BE2C (cell line): ENCODE measurements at regions not wholly inside any gene's neighbourhood (a gene's known extent, or its start where the extent isn't known, plus 50 kb on each side); places are given as distances from the start of the nearest gene placed in this dataset.
A peak's percentile ranks its signal among the peaks of the same experiment; 100 is the strongest.

Experiments used
- DNase-seq: peaks from one replicate; pipeline ENCODE4 v3.0.0-alpha.2; 2020
- H3K27me3 ChIP-seq: fragments of 250-450 bp; sonication (Bioruptor Pico); 2 replicates; pipeline ENCODE4 v1.5.1; 2020; ENCODE audit warnings: mild to moderate bottlenecking
- H3K36me3 ChIP-seq: fragments of 250-450 bp; sonication (Bioruptor Pico); 2 replicates; pipeline ENCODE4 v1.5.1; 2020; ENCODE audit warnings: mild to moderate bottlenecking
- H3K4me1 ChIP-seq: fragments of 250-450 bp; sonication (Bioruptor Pico); 2 replicates; pipeline ENCODE4 v1.5.1; 2020
- H3K4me3 ChIP-seq: 2 replicates; pipeline ENCODE4 v1.5.1; 2011; ENCODE audit warnings: low read depth, low read length
- H3K9me3 ChIP-seq: fragments of 250-450 bp; sonication (Bioruptor Pico); 2 replicates; pipeline ENCODE4 v1.5.1; 2020
- CTCF ChIP-seq: IDR thresholded peaks from 2 replicates; pipeline ENCODE4 v1.5.1; 2012; ENCODE audit warnings: mild to moderate bottlenecking, low read depth, low read length

- peaks cover 26% of the 10 kb centered on the region for H3K27me3 ChIP-seq
- H3K36me3 ChIP-seq: no peaks in the 10 kb centered on the region
- no peak overlapping the region for H3K4me3 ChIP-seq
- 0 out of 2 replicates have a peak, but pooled peaks have one; percentile 20 for TF ChIP-seq CTCF
- H3K9me3 ChIP-seq: no peaks in the 10 kb centered on the region
- DNase-seq: no peak
- no peaks in the 10 kb centered on the region for H3K4me1 ChIP-seq
Observed at GRCh38 chr12:46131732-46132469, 136.9 kb downstream of the SLC38A1 start.

- H3K27me3 ChIP-seq: peaks cover 43% of the 10 kb centered on the region
- no peak for TF ChIP-seq CTCF
- no peaks in the 10 kb centered on the region for H3K4me1 ChIP-seq
- H3K9me3 ChIP-seq: no peaks in the 10 kb centered on the region
- DNase-seq: no peak
- H3K4me3 ChIP-seq: no peak overlapping the region
- H3K36me3 ChIP-seq: no peaks in the 10 kb centered on the region
Observed at GRCh38 chr12:46127656-46128055, 137.3 kb upstream of the SCAF11 start.

- Histone ChIP-seq H3K4me1 (no peaks in the 10 kb centered on the region), H3K36me3 (no peaks in the 10 kb centered on the region), H3K4me3 (no peak overlapping the region), H3K27me3 (peaks cover 43% of the 10 kb centered on the region), H3K9me3 (no peaks in the 10 kb centered on the region)
- no peak for TF ChIP-seq CTCF
- DNase-seq: no peak
Observed at GRCh38 chr12:46126050-46126727, 135.8 kb upstream of the SCAF11 start.

GRCh38 chr12:46124848-46125619 is 134.7 kb upstream of the SCAF11 start:
- H3K27me3 ChIP-seq: peaks cover 40% of the 10 kb centered on the region
- TF ChIP-seq CTCF: peak; percentile 78
- no peaks in the 10 kb centered on the region for H3K9me3 ChIP-seq
- H3K4me1 ChIP-seq: no peaks in the 10 kb centered on the region
- no peak overlapping the region for H3K4me3 ChIP-seq
- DNase-seq: peak; percentile 54
- H3K36me3 ChIP-seq: no peaks in the 10 kb centered on the region

GRCh38 chr12:46124132-46124847 is 133.9 kb upstream of the SCAF11 start:
- no peak for TF ChIP-seq CTCF
- Histone ChIP-seq H3K9me3 (no peaks in the 10 kb centered on the region), H3K36me3 (no peaks in the 10 kb centered on the region), H3K4me3 (no peak overlapping the region), H3K27me3 (peaks cover 40% of the 10 kb centered on the region), H3K4me1 (no peaks in the 10 kb centered on the region)
- no peak for DNase-seq
